ENCODE measurements at regions not wholly inside any gene's neighbourhood (a gene's known extent, or its start where the extent isn't known, plus 50 kb on each side); places are given as distances from the start of the nearest gene placed in this dataset.

- Histone ChIP-seq H3K36me3 (ENCODE audit: control insufficient read depth in 1 of 2, insufficient read depth in 2 of 2, low read length in 1 of 2) (no peaks in the 10 kb centered on the region), H3K27me3 (ENCODE audit: control insufficient read depth in 1 of 2, insufficient read depth in 2 of 2, low read length in 1 of 2) (no peaks in the 10 kb centered on the region), H3K27ac (ENCODE audit: low read depth in 1 of 2, low read length in 2 of 2) (no peak overlapping the region), H3K4me1 (ENCODE audit: control insufficient read depth in 1 of 2, insufficient read depth in 2 of 2, low read length in 2 of 2) (no peaks in the 10 kb centered on the region), H3K4me3 (ENCODE audit: low read length in 2 of 2) (no peak overlapping the region), H3K9me3 (ENCODE audit: control insufficient read depth, low read length) (no peaks in the 10 kb centered on the region)
- DNase-seq (no peak), ATAC-seq (ENCODE audit: low FRiP score) (no peak)
- 15 to 18% methylated on average over 1 of the region's 1 CpG for WGBS, 2 donors
- intact Hi-C loops (cut with DNase I), result no loop called here
Measured at GRCh38 chr4:110900213-110900769, 277.4 kb upstream of the PITX2 start.

GRCh38 chr4:110902500-110902899, 279.6 kb upstream of the PITX2 start:
- H3K27ac ChIP-seq (ENCODE audit: low read depth in 1 of 2, low read length in 2 of 2), result no peak overlapping the region
- H3K27me3 ChIP-seq (ENCODE audit: control insufficient read depth in 1 of 2, insufficient read depth in 2 of 2, low read length in 1 of 2), result no peaks in the 10 kb centered on the region
- WGBS, 2 donors, result 33 to 38% methylated on average over 3 of the region's 3 CpGs
- H3K4me3 ChIP-seq (ENCODE audit: low read length in 2 of 2), result no peak overlapping the region
- intact Hi-C loops (cut with DNase I), result no loop called here
- H3K4me1 ChIP-seq (ENCODE audit: control insufficient read depth in 1 of 2, insufficient read depth in 2 of 2, low read length in 2 of 2), result no peaks in the 10 kb centered on the region
- no peak for DNase-seq
- H3K9me3 ChIP-seq (ENCODE audit: control insufficient read depth, low read length), result no peaks in the 10 kb centered on the region
- no peak for ATAC-seq (ENCODE audit: low FRiP score)
- no peaks in the 10 kb centered on the region for H3K36me3 ChIP-seq (ENCODE audit: control insufficient read depth in 1 of 2, insufficient read depth in 2 of 2, low read length in 1 of 2)

GRCh38 chr4:110904435-110905065, 281.7 kb upstream of the PITX2 start:
- no peaks in the 10 kb centered on the region for H3K27me3 ChIP-seq (ENCODE audit: control insufficient read depth in 1 of 2, insufficient read depth in 2 of 2, low read length in 1 of 2)
- ATAC-seq (ENCODE audit: low FRiP score), result no peak
- 78 to 79% methylated on average over 6 of the region's 6 CpGs for WGBS, 2 donors

GRCh38 chr4:110905367-110905766, 282.5 kb upstream of the PITX2 start:
- Histone ChIP-seq H3K27me3 (ENCODE audit: control insufficient read depth in 1 of 2, insufficient read depth in 2 of 2, low read length in 1 of 2) (no peaks in the 10 kb centered on the region), H3K9me3 (ENCODE audit: control insufficient read depth, low read length) (no peaks in the 10 kb centered on the region), H3K27ac (ENCODE audit: low read depth in 1 of 2, low read length in 2 of 2) (no peak overlapping the region), H3K4me1 (ENCODE audit: control insufficient read depth in 1 of 2, insufficient read depth in 2 of 2, low read length in 2 of 2) (no peaks in the 10 kb centered on the region), H3K4me3 (ENCODE audit: low read length in 2 of 2) (no peak overlapping the region), H3K36me3 (ENCODE audit: control insufficient read depth in 1 of 2, insufficient read depth in 2 of 2, low read length in 1 of 2) (no peaks in the 10 kb centered on the region)
- intact Hi-C loops (cut with DNase I), result no loop called here
- no peak for DNase-seq
- no peak for ATAC-seq (ENCODE audit: low FRiP score)

More at GRCh38 chr4:110904435-110905065, 281.7 kb upstream of the PITX2 start:
- DNase-seq, result no peak
- H3K27ac ChIP-seq (ENCODE audit: low read depth in 1 of 2, low read length in 2 of 2), result no peak overlapping the region
- no peaks in the 10 kb centered on the region for H3K36me3 ChIP-seq (ENCODE audit: control insufficient read depth in 1 of 2, insufficient read depth in 2 of 2, low read length in 1 of 2)
- H3K4me3 ChIP-seq (ENCODE audit: low read length in 2 of 2), result no peak overlapping the region
- intact Hi-C loops (cut with DNase I), result no loop called here
- H3K9me3 ChIP-seq (ENCODE audit: control insufficient read depth, low read length), result no peaks in the 10 kb centered on the region
- H3K4me1 ChIP-seq (ENCODE audit: control insufficient read depth in 1 of 2, insufficient read depth in 2 of 2, low read length in 2 of 2), result no peaks in the 10 kb centered on the region

DNA sequence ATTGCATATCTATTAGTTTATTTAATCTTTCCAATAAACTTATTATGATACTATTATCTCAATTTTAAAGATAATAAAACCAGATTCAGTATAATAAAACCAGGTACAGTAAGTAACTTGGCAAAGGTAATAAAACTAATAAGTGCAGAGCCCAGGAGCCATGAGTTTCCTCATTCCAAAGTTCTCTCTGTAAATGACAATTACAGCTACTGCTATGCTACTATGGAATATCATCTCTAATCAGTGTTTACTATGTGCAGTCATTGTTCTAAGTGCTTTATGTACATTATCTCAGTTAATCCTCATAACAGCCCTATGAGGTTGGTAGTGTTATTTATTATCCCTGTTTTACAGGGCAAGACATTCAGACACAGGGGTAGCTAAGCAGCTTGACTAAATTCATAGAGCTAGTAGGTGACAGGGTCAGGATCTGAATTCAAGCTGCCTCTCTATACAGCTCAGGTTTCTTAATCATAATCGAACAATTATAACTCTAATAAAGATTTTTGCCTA, 285.0 kb upstream of the PITX2 start:
- no peaks in the 10 kb centered on the region for H3K4me1 ChIP-seq (ENCODE audit: control insufficient read depth in 1 of 2, insufficient read depth in 2 of 2, low read length in 2 of 2)
- no peak for ATAC-seq (ENCODE audit: low FRiP score)
- H3K27ac ChIP-seq (ENCODE audit: low read depth in 1 of 2, low read length in 2 of 2), result no peak overlapping the region
- no peak overlapping the region for H3K4me3 ChIP-seq (ENCODE audit: low read length in 2 of 2)
- H3K9me3 ChIP-seq (ENCODE audit: control insufficient read depth, low read length), result no peaks in the 10 kb centered on the region
- DNase-seq, result no peak
- WGBS, 2 donors, result 83 to 88% methylated on average over 1 of the region's 1 CpG
- H3K27me3 ChIP-seq (ENCODE audit: control insufficient read depth in 1 of 2, insufficient read depth in 2 of 2, low read length in 1 of 2), result no peaks in the 10 kb centered on the region
- no peaks in the 10 kb centered on the region for H3K36me3 ChIP-seq (ENCODE audit: control insufficient read depth in 1 of 2, insufficient read depth in 2 of 2, low read length in 1 of 2)
- intact Hi-C loops (cut with DNase I), result no loop called here

- Histone ChIP-seq H3K36me3 (ENCODE audit: control insufficient read depth in 1 of 2, insufficient read depth in 2 of 2, low read length in 1 of 2) (no peaks in the 10 kb centered on the region), H3K4me3 (ENCODE audit: low read length in 2 of 2) (no peak overlapping the region), H3K27ac (ENCODE audit: low read depth in 1 of 2, low read length in 2 of 2) (no peak overlapping the region), H3K27me3 (ENCODE audit: control insufficient read depth in 1 of 2, insufficient read depth in 2 of 2, low read length in 1 of 2) (no peaks in the 10 kb centered on the region), H3K4me1 (ENCODE audit: control insufficient read depth in 1 of 2, insufficient read depth in 2 of 2, low read length in 2 of 2) (no peaks in the 10 kb centered on the region), H3K9me3 (ENCODE audit: control insufficient read depth, low read length) (no peaks in the 10 kb centered on the region)
- ATAC-seq (ENCODE audit: low FRiP score), result no peak
- WGBS, 2 donors, result 83 to 85% methylated on average over 3 of the region's 3 CpGs
- DNase-seq, result no peak
- intact Hi-C loops (cut with DNase I), result no loop called here
Measured at GRCh38 chr4:110914791-110915190, 291.9 kb upstream of the PITX2 start.

- intact Hi-C loops (cut with DNase I), result no loop called here
- Histone ChIP-seq H3K9me3 (ENCODE audit: control insufficient read depth, low read length) (no peaks in the 10 kb centered on the region), H3K4me3 (ENCODE audit: low read length in 2 of 2) (no peak overlapping the region), H3K36me3 (ENCODE audit: control insufficient read depth in 1 of 2, insufficient read depth in 2 of 2, low read length in 1 of 2) (no peaks in the 10 kb centered on the region), H3K27ac (ENCODE audit: low read depth in 1 of 2, low read length in 2 of 2) (no peak overlapping the region), H3K27me3 (ENCODE audit: control insufficient read depth in 1 of 2, insufficient read depth in 2 of 2, low read length in 1 of 2) (no peaks in the 10 kb centered on the region), H3K4me1 (ENCODE audit: control insufficient read depth in 1 of 2, insufficient read depth in 2 of 2, low read length in 2 of 2) (no peaks in the 10 kb centered on the region)
- WGBS, 2 donors, result 59 to 61% methylated on average over 3 of the region's 3 CpGs
- DNase-seq (no peak), ATAC-seq (ENCODE audit: low FRiP score) (no peak)
Measured at GRCh38 chr4:110915301-110915700, 292.4 kb upstream of the PITX2 start.

DNA sequence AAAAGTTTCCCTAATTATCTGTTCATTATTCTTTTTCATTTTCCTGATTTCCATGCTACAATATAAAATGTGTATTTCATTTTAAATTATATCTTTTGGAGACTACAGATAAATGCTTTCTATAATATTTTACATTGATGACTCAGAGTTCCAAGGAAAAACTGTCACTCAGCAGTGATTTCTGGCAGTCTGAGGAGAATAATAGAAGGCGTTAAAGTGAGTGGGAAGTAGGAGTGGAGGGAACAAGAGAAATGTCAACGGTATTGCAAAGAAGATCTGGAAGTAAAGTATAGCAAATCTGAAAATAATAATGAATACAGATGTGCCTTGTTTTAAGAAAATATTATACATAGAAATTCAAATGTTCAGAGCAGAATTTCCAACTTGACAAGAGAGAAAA, 293.6 kb upstream of the PITX2 start:
- intact Hi-C loops (cut with DNase I), result no loop called here
- DNase-seq, result no peak
- Histone ChIP-seq H3K4me3 (ENCODE audit: low read length in 2 of 2) (no peak overlapping the region), H3K9me3 (ENCODE audit: control insufficient read depth, low read length) (no peaks in the 10 kb centered on the region), H3K27ac (ENCODE audit: low read depth in 1 of 2, low read length in 2 of 2) (no peak overlapping the region), H3K27me3 (ENCODE audit: control insufficient read depth in 1 of 2, insufficient read depth in 2 of 2, low read length in 1 of 2) (no peaks in the 10 kb centered on the region), H3K4me1 (ENCODE audit: control insufficient read depth in 1 of 2, insufficient read depth in 2 of 2, low read length in 2 of 2) (no peaks in the 10 kb centered on the region), H3K36me3 (ENCODE audit: control insufficient read depth in 1 of 2, insufficient read depth in 2 of 2, low read length in 1 of 2) (no peaks in the 10 kb centered on the region)
- WGBS, 2 donors, result 32 to 45% methylated on average over 2 of the region's 2 CpGs
- ATAC-seq (ENCODE audit: low FRiP score), result no peak

DNA sequence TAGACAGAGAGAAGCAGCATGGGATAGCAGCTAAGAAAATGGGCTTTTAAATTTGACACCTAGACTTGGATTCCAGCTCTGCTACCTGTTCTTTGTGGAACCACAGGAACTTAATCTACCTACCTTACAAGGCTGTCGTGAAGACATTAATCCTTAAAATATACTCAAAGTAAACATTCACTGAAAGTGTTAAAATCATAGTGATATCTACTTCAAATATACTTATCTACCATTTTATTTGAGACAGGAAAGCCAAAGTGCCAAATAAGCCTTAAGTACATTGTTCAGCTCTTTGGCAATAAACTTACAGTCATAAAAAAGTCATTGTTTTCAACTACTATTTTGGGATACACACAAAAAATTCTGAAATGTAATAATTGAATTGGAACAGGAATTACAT, 295.0 kb upstream of the PITX2 start:
- WGBS, 2 donors, result 57 to 58% methylated on average over 1 of the region's 1 CpG
- Histone ChIP-seq H3K9me3 (ENCODE audit: control insufficient read depth, low read length) (no peaks in the 10 kb centered on the region), H3K36me3 (ENCODE audit: control insufficient read depth in 1 of 2, insufficient read depth in 2 of 2, low read length in 1 of 2) (no peaks in the 10 kb centered on the region), H3K4me3 (ENCODE audit: low read length in 2 of 2) (no peak overlapping the region), H3K27ac (ENCODE audit: low read depth in 1 of 2, low read length in 2 of 2) (no peak overlapping the region), H3K27me3 (ENCODE audit: control insufficient read depth in 1 of 2, insufficient read depth in 2 of 2, low read length in 1 of 2) (no peaks in the 10 kb centered on the region), H3K4me1 (ENCODE audit: control insufficient read depth in 1 of 2, insufficient read depth in 2 of 2, low read length in 2 of 2) (no peaks in the 10 kb centered on the region)
- ATAC-seq (ENCODE audit: low FRiP score) (no peak), DNase-seq (no peak)
- intact Hi-C loops (cut with DNase I), result no loop called here

All from aorta (tissue), 5 donors.